Eye (tissue), 1 donor: ENCODE measurements at regions not wholly inside any gene's neighbourhood (a gene's known extent, or its start where the extent isn't known, plus 50 kb on each side); places are given as distances from the start of the nearest gene placed in this dataset.

Experiments
- DNase-seq: peaks from one replicate; pipeline ENCODE4 v3.0.0-alpha.2; 2015

- DNase-seq = no peak
Measured at GRCh38 chr1:101728029-101728428, 268.7 kb downstream of the OLFM3 start.

GRCh38 chr1:101730559-101730958 lies 266.2 kb downstream of the OLFM3 start:
- no peak for DNase-seq

DNA sequence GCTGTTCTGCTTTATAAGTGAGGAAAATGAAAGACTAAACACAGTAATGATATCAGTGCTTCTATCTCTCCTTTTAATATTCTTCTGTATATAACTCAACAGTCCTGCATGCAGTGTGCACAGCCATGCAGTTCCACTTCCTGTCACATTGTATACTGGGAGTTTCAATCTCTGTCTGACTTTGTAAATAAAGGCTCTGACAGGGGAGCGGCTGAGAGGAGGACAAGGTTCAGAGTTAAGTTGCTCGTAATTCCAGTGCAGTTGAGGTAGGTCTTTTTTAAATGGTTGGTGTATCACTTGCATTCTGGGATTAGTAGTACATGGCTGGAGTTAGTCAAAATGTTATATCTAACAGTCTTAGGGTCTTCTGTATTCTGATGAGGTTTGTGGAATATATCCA lies 264.5 kb downstream of the OLFM3 start:
- no peak for DNase-seq

- no peak for DNase-seq
Measured at GRCh38 chr1:101733340-101733739, 263.4 kb downstream of the OLFM3 start.

DNA sequence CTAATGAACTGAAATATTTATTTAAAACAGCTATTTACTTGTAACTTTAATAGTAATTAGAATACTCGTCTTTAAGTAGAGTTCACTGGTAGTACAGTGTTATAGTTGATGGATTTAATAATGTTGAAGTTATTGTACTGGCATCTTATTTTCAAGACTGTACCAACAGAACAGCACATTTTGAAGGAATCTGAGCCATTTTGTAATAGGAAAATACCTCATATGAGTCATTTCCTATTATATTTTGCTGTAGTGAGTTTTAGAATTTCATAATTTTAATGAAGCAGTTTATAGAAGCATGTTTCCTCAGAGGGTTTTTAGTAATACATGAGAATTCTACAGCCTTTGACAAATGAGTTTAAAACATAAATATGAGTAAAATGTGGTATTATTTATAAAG lies 258.3 kb downstream of the OLFM3 start:
- DNase-seq = no peak

DNA sequence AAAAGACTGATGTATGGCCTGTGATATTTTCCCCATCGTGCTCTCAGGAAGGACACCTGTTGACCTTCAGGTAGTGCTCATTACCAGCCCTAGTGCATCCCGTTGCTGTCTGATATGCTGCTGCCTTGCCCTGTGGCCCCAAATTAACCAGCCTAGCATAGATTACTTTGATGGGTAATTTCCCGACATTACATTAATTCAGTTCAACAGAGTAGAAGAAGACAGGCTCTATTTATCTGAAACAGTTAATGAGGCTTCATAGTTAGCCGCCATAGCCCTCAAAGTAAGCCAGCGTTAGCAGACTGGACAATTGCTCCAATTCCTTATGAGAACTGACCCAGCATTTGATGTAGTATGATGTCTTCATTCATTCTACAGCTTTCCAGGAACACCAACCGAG lies 257.6 kb downstream of the OLFM3 start:
- peak; percentile 85 for DNase-seq

- no peak for DNase-seq
Measured at GRCh38 chr1:101739826-101740330, 256.8 kb downstream of the OLFM3 start.

- DNase-seq = no peak
Measured at GRCh38 chr1:101741910-101742309, 254.8 kb downstream of the OLFM3 start.

GRCh38 chr1:101742509-101742908 lies 254.2 kb downstream of the OLFM3 start:
- DNase-seq = no peak

DNA sequence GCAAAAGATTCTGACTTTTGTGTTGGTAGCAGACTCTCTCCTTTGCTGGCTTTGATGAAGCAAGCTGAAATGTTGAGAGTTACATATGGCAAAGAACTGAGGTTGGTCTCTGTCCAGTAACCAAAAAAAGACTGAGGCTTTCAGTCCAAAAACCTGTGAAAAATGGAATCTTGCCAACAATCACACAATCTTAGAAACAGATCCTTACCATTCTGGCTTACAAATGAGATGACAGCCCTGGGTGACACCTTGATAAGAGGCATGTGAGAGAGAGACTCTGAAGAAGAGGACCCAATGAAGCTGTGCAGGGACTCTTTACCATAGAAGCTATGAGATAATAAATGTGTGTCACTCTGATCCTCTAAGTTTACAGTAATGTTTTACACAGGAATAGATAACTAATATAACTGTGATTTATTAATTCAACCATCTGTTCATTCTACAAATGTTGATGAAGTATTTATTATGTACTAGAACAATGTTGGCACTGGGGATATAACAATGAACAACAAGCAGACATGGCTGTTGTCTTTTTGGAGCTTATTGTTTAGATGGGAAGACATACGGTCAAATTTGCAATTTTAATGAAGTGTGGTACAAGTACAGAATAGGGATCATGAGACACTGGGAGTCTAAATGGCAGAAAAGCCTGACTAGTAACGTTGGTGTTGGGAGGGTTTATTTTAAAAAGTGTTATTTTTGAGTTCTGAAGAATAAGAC lies 251.0 kb downstream of the OLFM3 start:
- no peak for DNase-seq

- no peak for DNase-seq
Measured at GRCh38 chr1:101748077-101748476, 248.6 kb downstream of the OLFM3 start.
